Vagina (tissue), 2 donors: ENCODE measurements at regions not wholly inside any gene's neighbourhood (a gene's known extent, or its start where the extent isn't known, plus 50 kb on each side); places are given as distances from the start of the nearest gene placed in this dataset.

Source experiments
- CTCF ChIP-seq, 3 experiments: fragments of 450-650 bp in 2 of 3; fragments of 200-600 bp in 1 of 3; sonication (generic) in 1 of 3; IDR thresholded peaks; one replicate each; pipeline ENCODE4 v1.5.1; 2017 to 2019; ENCODE audit warnings: antibody characterized with exemption in 3 of 3, mild to moderate bottlenecking in 2 of 3, moderate library complexity in 2 of 3
- POLR2A ChIP-seq, 2 donors: fragments of 450-650 bp; IDR thresholded peaks; one replicate each; pipeline ENCODE4 v1.6.1; 2017; ENCODE audit warnings: antibody characterized with exemption in 2 of 2, mild to moderate bottlenecking in 2 of 2, moderate library complexity in 2 of 2
- POLR2AphosphoS5 ChIP-seq, 2 donors: sonication (generic); formaldehyde crosslinking; IDR thresholded peaks; one replicate each; pipeline ENCODE4 v1.9.0; 2017; ENCODE audit warnings: antibody characterized with exemption in 2 of 2, mild to moderate bottlenecking in 2 of 2, low read depth in 1 of 2; ENCODE audit not compliant: insufficient read depth in 1 of 2

- TF ChIP-seq POLR2A (IDR thresholded peaks at IDR 0.05) (no peak), CTCF (IDR thresholded peaks at IDR 0.05) (no peak), POLR2AphosphoS5 (IDR thresholded peaks at IDR 0.05; ENCODE audit: insufficient read depth in 1 of 2, low read depth in 1 of 2) (no peak)
These were observed 761.7 kb upstream of the ARRDC3 start for GRCh38 chr5:92144824-92145223.
